ENCODE measurements at regions not wholly inside any gene's neighbourhood (a gene's known extent, or its start where the extent isn't known, plus 50 kb on each side); places are given as distances from the start of the nearest gene placed in this dataset.

DNA sequence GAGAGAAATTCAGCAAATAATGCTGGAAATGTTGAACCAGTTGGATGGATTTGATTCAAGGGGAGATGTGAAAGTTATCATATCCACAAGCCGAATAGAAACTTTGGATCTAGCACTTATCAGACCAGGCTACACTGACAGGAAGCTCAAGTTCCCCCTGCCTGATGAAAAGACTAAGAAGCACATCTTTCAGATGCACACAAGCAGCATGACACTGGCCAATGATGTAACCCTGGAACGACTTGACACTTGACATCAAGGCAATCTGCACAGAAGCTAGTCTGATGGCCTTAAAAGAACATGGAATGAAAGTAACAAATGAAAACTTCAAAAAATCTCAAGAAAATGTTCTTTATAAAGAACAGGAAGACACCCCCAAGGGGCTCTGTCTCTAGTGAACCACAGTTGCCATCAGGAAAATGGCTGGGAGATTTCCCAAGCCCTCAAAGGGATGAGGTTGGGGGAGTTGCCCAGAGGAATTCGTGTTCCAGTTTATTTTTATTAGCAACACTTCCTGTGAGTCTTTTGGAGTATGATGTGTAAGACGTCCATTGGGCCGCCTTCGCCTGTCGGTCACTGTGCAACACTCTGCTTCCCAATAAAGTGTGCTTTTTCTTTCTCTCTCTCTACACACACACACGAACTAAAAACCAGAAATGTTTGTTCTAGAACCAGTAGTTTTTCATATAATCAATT lies 200.0 kb downstream of the HIBADH start:
- TF ChIP-seq, protein P1, sequence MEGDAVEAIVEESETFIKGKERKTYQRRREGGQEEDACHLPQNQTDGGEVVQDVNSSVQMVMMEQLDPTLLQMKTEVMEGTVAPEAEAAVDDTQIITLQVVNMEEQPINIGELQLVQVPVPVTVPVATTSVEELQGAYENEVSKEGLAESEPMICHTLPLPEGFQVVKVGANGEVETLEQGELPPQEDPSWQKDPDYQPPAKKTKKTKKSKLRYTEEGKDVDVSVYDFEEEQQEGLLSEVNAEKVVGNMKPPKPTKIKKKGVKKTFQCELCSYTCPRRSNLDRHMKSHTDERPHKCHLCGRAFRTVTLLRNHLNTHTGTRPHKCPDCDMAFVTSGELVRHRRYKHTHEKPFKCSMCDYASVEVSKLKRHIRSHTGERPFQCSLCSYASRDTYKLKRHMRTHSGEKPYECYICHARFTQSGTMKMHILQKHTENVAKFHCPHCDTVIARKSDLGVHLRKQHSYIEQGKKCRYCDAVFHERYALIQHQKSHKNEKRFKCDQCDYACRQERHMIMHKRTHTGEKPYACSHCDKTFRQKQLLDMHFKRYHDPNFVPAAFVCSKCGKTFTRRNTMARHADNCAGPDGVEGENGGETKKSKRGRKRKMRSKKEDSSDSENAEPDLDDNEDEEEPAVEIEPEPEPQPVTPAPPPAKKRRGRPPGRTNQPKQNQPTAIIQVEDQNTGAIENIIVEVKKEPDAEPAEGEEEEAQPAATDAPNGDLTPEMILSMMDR (IDR thresholded peaks at IDR 0.05) = no peak
- Histone ChIP-seq H3K9me3 (no peaks in the 10 kb centered on the region), H3K36me3 (no peaks in the 10 kb centered on the region), H3K4me1 (peaks cover 3% of the 10 kb centered on the region), H3K27ac (no peak overlapping the region), H3K27me3 (peaks cover 12% of the 10 kb centered on the region), H3K4me3 (no peak overlapping the region)
- DNase-seq (no peak), ATAC-seq (no peak)
- intact Hi-C loops (cut with DNase I) = no loop called here

DNA sequence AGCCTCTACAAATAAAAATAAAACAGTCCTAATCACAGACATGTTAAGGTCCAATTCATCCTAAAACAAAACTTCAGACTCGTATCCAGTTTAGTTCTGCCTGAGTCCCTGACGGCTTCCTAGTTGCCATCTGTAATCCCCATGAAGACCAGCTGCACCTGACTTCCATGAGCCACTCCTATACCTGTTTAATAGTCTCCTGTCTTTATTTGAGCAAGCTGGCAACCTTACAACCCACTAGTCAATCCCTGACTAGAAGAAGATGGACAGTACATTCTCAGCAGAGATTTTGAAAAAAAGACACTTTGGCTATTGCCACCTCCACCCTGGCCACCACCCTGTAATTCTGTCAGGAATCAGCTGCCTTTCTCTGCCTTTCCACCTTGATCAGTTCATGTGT lies 197.7 kb downstream of the HIBADH start:
- Histone ChIP-seq H3K27me3 (peaks cover 12% of the 10 kb centered on the region), H3K4me1 (no peaks in the 10 kb centered on the region), H3K9me3 (no peaks in the 10 kb centered on the region), H3K27ac (no peak overlapping the region), H3K4me3 (no peak overlapping the region), H3K36me3 (no peaks in the 10 kb centered on the region)
- DNase-seq = no peak
- TF ChIP-seq, protein P1 (IDR thresholded peaks at IDR 0.05) = no peak
- ATAC-seq = no peak
- intact Hi-C loops (cut with DNase I) = no loop called here

DNA sequence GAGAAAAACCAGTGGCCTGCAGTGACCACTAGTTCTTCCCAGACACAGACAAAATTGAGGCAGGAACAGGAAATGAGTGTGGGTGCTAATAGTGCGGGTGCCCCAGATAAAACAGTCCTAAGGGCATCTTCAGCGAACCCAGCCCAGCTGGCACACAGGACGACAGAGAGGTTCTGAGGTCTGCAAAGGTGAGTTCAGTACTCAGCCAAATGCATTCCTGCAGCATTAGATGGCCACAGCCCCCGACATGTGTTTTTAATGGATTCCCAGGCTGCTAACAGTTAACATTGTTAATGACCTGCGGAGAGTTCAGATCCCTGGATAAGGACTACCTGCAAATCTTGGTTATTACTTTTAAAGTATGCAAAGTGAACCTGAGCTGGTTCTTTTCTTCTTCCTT lies 196.0 kb downstream of the HIBADH start:
- TF ChIP-seq, protein P1 (IDR thresholded peaks at IDR 0.05) = no peak
- H3K4me1 ChIP-seq = no peaks in the 10 kb centered on the region
- no peaks in the 10 kb centered on the region for H3K36me3 ChIP-seq
- no peaks in the 10 kb centered on the region for H3K9me3 ChIP-seq
- no peak overlapping the region for H3K27ac ChIP-seq
- intact Hi-C loops (cut with DNase I) = no loop called here
- ATAC-seq (no peak), DNase-seq (no peak)
- peaks cover 12% of the 10 kb centered on the region for H3K27me3 ChIP-seq
- no peak overlapping the region for H3K4me3 ChIP-seq

DNA sequence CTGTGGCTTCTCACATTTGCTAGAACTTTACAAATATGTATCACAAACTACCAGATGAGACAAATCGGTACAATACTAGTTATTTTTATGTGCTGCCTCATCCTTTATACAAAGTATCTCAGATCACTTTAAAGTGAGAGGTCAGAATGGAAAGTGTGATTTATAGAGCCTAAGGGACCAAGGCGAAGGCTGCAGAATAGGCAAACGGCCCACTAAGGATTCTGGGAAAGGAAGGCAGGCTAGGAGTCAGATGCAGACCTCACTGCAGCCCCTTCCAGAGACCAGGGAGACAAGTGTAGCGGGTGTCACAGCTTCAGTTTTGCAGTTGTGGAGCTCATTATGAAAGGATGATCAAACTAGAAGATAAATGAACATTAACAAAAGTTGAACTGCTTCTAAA lies 190.6 kb downstream of the HIBADH start:
- Histone ChIP-seq H3K4me3 (no peak overlapping the region), H3K27ac (no peak overlapping the region), H3K27me3 (no peaks in the 10 kb centered on the region), H3K9me3 (no peaks in the 10 kb centered on the region), H3K36me3 (no peaks in the 10 kb centered on the region), H3K4me1 (no peaks in the 10 kb centered on the region)
- ATAC-seq (no peak), DNase-seq (no peak)
- intact Hi-C loops (cut with DNase I) = no loop called here
- TF ChIP-seq, protein P1 (IDR thresholded peaks at IDR 0.05) = no peak
